ENCODE measurements at regions not wholly inside any gene's neighbourhood (a gene's known extent, or its start where the extent isn't known, plus 50 kb on each side); places are given as distances from the start of the nearest gene placed in this dataset.

GRCh38 chr6:40916845-40917244 lies 122.2 kb downstream of the UNC5CL start:
- Histone ChIP-seq H3K36me3 (ENCODE audit: control insufficient read depth, insufficient read depth, low read length) (no peaks in the 10 kb centered on the region), H3K4me3 (ENCODE audit: low read depth, low read length) (no peak overlapping the region), H3K27me3 (ENCODE audit: control insufficient read depth, insufficient read depth, low read length) (no peaks in the 10 kb centered on the region)
- no peak for DNase-seq (ENCODE audit: low read depth)
- no peak for TF ChIP-seq CTCF (IDR thresholded peaks at IDR 0.05; ENCODE audit: insufficient read depth, low read length, poor library complexity, severe bottlenecking)

GRCh38 chr6:40915165-40915564 lies 123.9 kb downstream of the UNC5CL start:
- Histone ChIP-seq H3K27me3 (ENCODE audit: control insufficient read depth, insufficient read depth, low read length) (no peaks in the 10 kb centered on the region), H3K4me3 (ENCODE audit: low read depth, low read length) (no peak overlapping the region), H3K36me3 (ENCODE audit: control insufficient read depth, insufficient read depth, low read length) (no peaks in the 10 kb centered on the region)
- no peak for TF ChIP-seq CTCF (IDR thresholded peaks at IDR 0.05; ENCODE audit: insufficient read depth, low read length, poor library complexity, severe bottlenecking)
- DNase-seq (ENCODE audit: low read depth) = no peak

- no peak for DNase-seq (ENCODE audit: low read depth)
- Histone ChIP-seq H3K36me3 (ENCODE audit: control insufficient read depth, insufficient read depth, low read length) (no peaks in the 10 kb centered on the region), H3K27me3 (ENCODE audit: control insufficient read depth, insufficient read depth, low read length) (no peaks in the 10 kb centered on the region), H3K4me3 (ENCODE audit: low read depth, low read length) (no peak overlapping the region)
- no peak for TF ChIP-seq CTCF (IDR thresholded peaks at IDR 0.05; ENCODE audit: insufficient read depth, low read length, poor library complexity, severe bottlenecking)
Measured at GRCh38 chr6:40914005-40914404, 125.0 kb downstream of the UNC5CL start.

- DNase-seq (ENCODE audit: low read depth) = no peak
- H3K36me3 ChIP-seq (ENCODE audit: control insufficient read depth, insufficient read depth, low read length) = no peaks in the 10 kb centered on the region
- no peak overlapping the region for H3K4me3 ChIP-seq (ENCODE audit: low read depth, low read length)
- H3K27me3 ChIP-seq (ENCODE audit: control insufficient read depth, insufficient read depth, low read length) = no peaks in the 10 kb centered on the region
- TF ChIP-seq CTCF (IDR thresholded peaks at IDR 0.05; ENCODE audit: insufficient read depth, low read length, poor library complexity, severe bottlenecking) = peak; percentile 53
Measured at GRCh38 chr6:40912158-40912946, 126.7 kb downstream of the UNC5CL start.

- Histone ChIP-seq H3K27me3 (ENCODE audit: control insufficient read depth, insufficient read depth, low read length) (no peaks in the 10 kb centered on the region), H3K4me3 (ENCODE audit: low read depth, low read length) (no peak overlapping the region), H3K36me3 (ENCODE audit: control insufficient read depth, insufficient read depth, low read length) (no peaks in the 10 kb centered on the region)
- no peak for DNase-seq (ENCODE audit: low read depth)
- TF ChIP-seq CTCF (IDR thresholded peaks at IDR 0.05; ENCODE audit: insufficient read depth, low read length, poor library complexity, severe bottlenecking) = no peak
Measured at GRCh38 chr6:40910260-40910893, 128.6 kb downstream of the UNC5CL start.

Measured in kidney epithelial cell (primary cell).